ENCODE measurements at regions not wholly inside any gene's neighbourhood (a gene's known extent, or its start where the extent isn't known, plus 50 kb on each side); places are given as distances from the start of the nearest gene placed in this dataset.

- no peak for DNase-seq
- intact Hi-C loops (cut with DNase I): no loop called here
- Histone ChIP-seq H3K4me3 (replicated peaks in 1 of 3) (no peak overlapping the region), H3K36me3 (no peaks in the 10 kb centered on the region), H3K9me3 (no peaks in the 10 kb centered on the region), H3K4me1 (no peaks in the 10 kb centered on the region), H3K27ac (no peak overlapping the region), H3K27me3 (no peaks in the 10 kb centered on the region)
- WGBS, 2 donors: 67 to 80% methylated on average over 2 of the region's 2 CpGs
- TF ChIP-seq POLR2A (IDR thresholded peaks at IDR 0.05) (no peak), CTCF (IDR thresholded peaks at IDR 0.05) (no peak)
These were observed 1688.0 kb upstream of the AGA start for GRCh38 chr4:179130122-179130714.

GRCh38 chr4:179145746-179146525 is 1703.7 kb upstream of the AGA start:
- no peaks in the 10 kb centered on the region for H3K27me3 ChIP-seq
- WGBS, 2 donors: 56 to 66% methylated on average over 4 of the region's 4 CpGs
- intact Hi-C loops (cut with DNase I): no loop called here
- no peak overlapping the region for H3K27ac ChIP-seq
- no peak overlapping the region for H3K4me3 ChIP-seq (replicated peaks in 1 of 3)
- no peaks in the 10 kb centered on the region for H3K9me3 ChIP-seq
- no peak for TF ChIP-seq CTCF (IDR thresholded peaks at IDR 0.05)
- TF ChIP-seq POLR2A (IDR thresholded peaks at IDR 0.05): no peak
- no peak for DNase-seq
- H3K4me1 ChIP-seq: no peaks in the 10 kb centered on the region
- no peaks in the 10 kb centered on the region for H3K36me3 ChIP-seq

- intact Hi-C loops (cut with DNase I): no loop called here
- WGBS, 2 donors: 59 to 62% methylated on average over 6 of the region's 6 CpGs
- no peak for TF ChIP-seq POLR2A (IDR thresholded peaks at IDR 0.05)
- no peak for TF ChIP-seq CTCF (IDR thresholded peaks at IDR 0.05)
- Histone ChIP-seq H3K36me3 (no peaks in the 10 kb centered on the region), H3K4me1 (no peaks in the 10 kb centered on the region), H3K27me3 (no peaks in the 10 kb centered on the region), H3K9me3 (no peaks in the 10 kb centered on the region), H3K27ac (no peak overlapping the region), H3K4me3 (replicated peaks in 1 of 3) (no peak overlapping the region)
- DNase-seq: no peak
These were observed 1709.5 kb upstream of the AGA start for GRCh38 chr4:179151770-179152169.

GRCh38 chr4:179163147-179163546 is 1720.9 kb upstream of the AGA start:
- Histone ChIP-seq H3K27me3 (no peaks in the 10 kb centered on the region), H3K36me3 (no peaks in the 10 kb centered on the region), H3K4me3 (replicated peaks in 1 of 3) (no peak overlapping the region), H3K27ac (no peak overlapping the region), H3K4me1 (no peaks in the 10 kb centered on the region), H3K9me3 (no peaks in the 10 kb centered on the region)
- TF ChIP-seq CTCF (IDR thresholded peaks at IDR 0.05) (no peak), POLR2A (IDR thresholded peaks at IDR 0.05) (no peak)
- DNase-seq: no peak
- 76 to 81% methylated on average over 2 of the region's 2 CpGs for WGBS, 2 donors
- intact Hi-C loops (cut with DNase I): no loop called here

GRCh38 chr4:179164267-179164999 is 1722.2 kb upstream of the AGA start:
- DNase-seq: no peak
- intact Hi-C loops (cut with DNase I): no loop called here
- no peaks in the 10 kb centered on the region for H3K27me3 ChIP-seq
- H3K27ac ChIP-seq: no peak overlapping the region
- H3K9me3 ChIP-seq: no peaks in the 10 kb centered on the region
- no peaks in the 10 kb centered on the region for H3K36me3 ChIP-seq
- 85 to 90% methylated on average over 5 of the region's 5 CpGs for WGBS, 2 donors
- TF ChIP-seq CTCF (IDR thresholded peaks at IDR 0.05): no peak
- TF ChIP-seq POLR2A (IDR thresholded peaks at IDR 0.05): no peak
- no peaks in the 10 kb centered on the region for H3K4me1 ChIP-seq
- H3K4me3 ChIP-seq (replicated peaks in 1 of 3): no peak overlapping the region
